MM.1S (cell line): ENCODE measurements at regions not wholly inside any gene's neighbourhood (a gene's known extent, or its start where the extent isn't known, plus 50 kb on each side); places are given as distances from the start of the nearest gene placed in this dataset.

Experiments used
- EZH2phosphoT487 ChIP-seq: fragments of 300-600 bp; sonication (generic); IDR thresholded peaks from 2 replicates; pipeline ENCODE4 v1.6.1; 2018; ENCODE audit warnings: antibody characterized with exemption, low read length
- TF ChIP-seq, protein P1 (sequence below): fragments of 300-600 bp; sonication (generic); IDR thresholded peaks from 2 replicates; pipeline ENCODE4 v1.5.1; 2016; ENCODE audit warnings: antibody characterized with exemption, low read length, mixed read lengths

DNA sequence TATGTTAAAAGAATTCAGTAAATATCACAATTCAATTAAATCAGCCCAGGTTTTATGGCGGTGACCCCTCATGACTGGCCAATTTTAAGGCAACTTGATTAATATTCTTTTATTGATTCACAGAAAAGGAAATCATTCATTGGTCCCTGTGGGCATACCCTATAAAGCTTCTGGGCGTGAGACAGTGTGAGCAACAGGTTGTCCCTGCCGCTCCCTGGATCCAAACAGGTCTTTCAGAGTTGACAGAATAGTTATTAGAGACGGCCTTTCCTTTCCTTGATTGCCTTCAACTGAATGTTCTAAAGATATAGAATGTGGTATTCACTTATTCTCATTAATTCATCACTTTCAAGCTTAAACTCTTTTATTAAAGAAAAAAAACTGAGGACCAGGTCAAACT, 433.9 kb downstream of the KCNJ2 start:
- TF ChIP-seq, protein P1, sequence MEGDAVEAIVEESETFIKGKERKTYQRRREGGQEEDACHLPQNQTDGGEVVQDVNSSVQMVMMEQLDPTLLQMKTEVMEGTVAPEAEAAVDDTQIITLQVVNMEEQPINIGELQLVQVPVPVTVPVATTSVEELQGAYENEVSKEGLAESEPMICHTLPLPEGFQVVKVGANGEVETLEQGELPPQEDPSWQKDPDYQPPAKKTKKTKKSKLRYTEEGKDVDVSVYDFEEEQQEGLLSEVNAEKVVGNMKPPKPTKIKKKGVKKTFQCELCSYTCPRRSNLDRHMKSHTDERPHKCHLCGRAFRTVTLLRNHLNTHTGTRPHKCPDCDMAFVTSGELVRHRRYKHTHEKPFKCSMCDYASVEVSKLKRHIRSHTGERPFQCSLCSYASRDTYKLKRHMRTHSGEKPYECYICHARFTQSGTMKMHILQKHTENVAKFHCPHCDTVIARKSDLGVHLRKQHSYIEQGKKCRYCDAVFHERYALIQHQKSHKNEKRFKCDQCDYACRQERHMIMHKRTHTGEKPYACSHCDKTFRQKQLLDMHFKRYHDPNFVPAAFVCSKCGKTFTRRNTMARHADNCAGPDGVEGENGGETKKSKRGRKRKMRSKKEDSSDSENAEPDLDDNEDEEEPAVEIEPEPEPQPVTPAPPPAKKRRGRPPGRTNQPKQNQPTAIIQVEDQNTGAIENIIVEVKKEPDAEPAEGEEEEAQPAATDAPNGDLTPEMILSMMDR = no peak
- no peak for TF ChIP-seq EZH2phosphoT487
